ENCODE measurements at regions not wholly inside any gene's neighbourhood (a gene's known extent, or its start where the extent isn't known, plus 50 kb on each side); places are given as distances from the start of the nearest gene placed in this dataset.
"Not testable (repeated sequence)": the region's sequence is repeated elsewhere in the genome, so short reads cannot be mapped to it uniquely, and the experiment has no call there.

GRCh38 chr7:55705728-55706450 lies 133.6 kb upstream of the VOPP1 start:
- not testable (repeated sequence) for DNase-seq

GRCh38 chr7:55702831-55703230 lies 130.5 kb upstream of the VOPP1 start:
- not testable (repeated sequence) for DNase-seq

- not testable (repeated sequence) for DNase-seq
These were observed 127.1 kb upstream of the VOPP1 start for GRCh38 chr7:55699450-55699842.

- not testable (repeated sequence) for DNase-seq
These were observed 126.5 kb upstream of the VOPP1 start for GRCh38 chr7:55698607-55699449.

DNA sequence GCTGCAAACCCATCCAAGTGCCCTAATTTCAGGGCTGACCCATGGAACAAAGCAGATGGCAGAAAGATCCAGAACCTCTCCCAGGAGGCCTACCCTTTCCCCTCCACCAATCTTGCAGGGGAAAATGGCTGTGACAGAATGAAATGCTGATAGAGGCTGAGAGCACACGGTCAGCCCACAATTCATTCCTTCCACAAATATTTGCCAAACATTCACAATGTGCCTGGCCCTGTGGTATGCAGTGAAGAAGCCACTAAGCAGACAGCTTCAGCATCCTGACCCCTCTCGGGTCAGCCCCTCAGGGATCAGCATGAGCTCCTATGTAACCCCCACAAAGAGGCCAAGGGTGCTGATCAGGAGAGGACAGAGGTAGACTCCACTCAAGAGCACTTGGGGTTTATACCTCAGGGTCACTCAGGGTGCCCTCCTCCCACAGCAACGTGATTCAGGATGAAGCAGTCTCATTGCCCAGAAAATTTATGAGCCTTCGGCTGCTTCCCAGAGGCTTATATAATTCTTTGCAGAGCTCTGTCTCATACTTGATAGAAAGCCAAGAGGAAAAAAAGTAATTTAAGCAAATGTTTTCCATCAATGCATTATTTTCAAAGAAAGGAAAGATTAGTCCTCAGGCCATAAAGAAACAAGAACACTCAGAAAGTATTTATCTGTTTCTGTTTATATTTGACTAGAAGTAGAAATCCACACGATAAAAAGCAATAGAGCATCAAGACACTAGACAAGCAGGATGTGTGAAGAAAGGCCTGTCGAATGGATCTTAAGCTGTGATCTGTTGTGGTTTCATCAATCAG lies 123.8 kb upstream of the VOPP1 start:
- not testable (repeated sequence) for DNase-seq

- not testable (repeated sequence) for DNase-seq
These were observed 122.2 kb upstream of the VOPP1 start for GRCh38 chr7:55694484-55694883.

DNA sequence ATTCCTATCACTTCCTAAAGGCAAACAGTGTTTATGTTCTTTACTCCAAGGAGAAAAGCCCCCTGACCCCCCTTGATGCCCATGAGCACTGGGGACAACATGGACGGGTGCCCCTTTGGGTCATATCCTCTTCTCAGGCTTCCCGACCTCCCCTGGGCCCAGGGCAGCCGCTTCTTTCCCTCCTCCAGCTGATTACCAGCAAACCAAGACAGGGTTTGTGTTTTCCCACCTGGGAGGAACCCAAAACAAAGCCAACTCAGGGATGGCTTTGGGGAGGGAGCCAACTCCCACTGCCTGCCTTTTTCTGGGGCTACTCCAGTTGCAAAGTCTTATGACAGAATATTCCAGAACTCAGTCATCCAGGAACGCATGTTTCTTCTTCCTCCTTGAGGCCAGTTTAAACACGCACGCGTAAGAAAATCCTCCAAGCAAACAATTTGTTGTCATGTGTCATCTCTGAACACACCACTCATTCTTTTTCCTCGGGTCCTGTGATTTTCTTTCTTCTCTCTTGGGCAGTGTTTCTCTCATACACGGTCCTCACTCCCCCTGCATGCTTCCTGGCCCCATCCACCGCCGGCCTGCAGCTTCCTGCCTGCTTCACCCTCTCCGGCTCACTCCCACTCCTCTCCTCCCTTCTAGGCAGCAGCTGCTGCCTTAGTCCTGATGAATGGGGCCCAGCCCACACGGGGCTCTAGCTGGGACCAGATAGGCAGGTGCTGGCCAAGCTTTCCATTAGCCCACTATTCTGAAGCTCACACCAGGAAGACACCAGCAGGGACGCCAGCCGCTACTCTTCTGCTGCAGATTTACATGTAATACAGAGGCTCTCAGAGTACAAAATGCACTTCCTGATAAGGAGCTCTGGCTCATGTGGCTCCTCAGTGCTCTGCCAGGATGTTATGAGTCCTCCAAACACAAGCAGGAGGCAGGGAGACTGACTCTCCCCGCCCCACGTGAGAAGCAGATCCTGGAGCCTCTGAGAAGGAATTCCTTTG lies 116.7 kb upstream of the VOPP1 start:
- DNase-seq = not testable (repeated sequence)

- not testable (repeated sequence) for DNase-seq
These were observed 116.0 kb upstream of the VOPP1 start for GRCh38 chr7:55688261-55688660.

- not testable (repeated sequence) for DNase-seq
These were observed 115.0 kb upstream of the VOPP1 start for GRCh38 chr7:55687252-55687651.

GRCh38 chr7:55686771-55687170 lies 114.5 kb upstream of the VOPP1 start:
- DNase-seq = not testable (repeated sequence)

DNA sequence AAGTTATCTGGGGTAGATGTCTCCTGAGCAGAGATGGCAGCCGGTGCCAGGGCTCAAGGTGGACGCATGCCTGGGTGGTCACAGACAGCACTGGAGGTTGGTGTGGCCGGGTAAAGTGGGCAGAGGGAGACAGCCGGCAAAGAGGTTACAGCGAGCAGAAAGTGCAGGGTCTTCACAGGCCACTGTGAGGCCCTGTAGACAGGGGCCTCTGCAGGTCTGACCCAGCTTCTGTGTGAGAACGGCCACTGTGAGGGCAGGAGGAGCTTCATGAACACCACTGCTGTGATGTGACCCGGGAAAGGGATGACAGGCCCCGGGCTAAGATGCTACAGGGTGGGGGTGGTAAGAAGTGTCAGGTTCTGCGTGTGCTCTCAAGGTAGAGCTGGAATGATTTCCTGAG lies 111.2 kb upstream of the VOPP1 start:
- DNase-seq = not testable (repeated sequence)

DNA sequence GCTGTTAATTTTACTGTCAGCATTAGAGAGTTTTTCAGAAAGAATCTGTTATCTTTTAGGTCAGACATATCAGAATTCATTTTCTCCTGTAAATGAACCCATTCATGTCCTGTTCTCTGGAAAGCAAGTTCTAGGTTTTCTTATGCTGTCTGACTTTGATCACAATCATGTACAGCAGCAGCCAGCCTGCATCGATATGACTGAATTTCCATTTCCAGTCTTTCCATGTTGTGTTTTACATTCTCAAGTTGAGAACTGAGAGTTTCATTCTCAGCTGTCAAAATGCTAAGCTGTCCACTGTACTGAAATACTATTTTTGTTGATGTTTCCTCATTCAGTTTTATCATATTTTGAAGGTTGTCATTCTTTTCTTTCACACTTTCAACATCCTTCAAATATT lies 103.3 kb upstream of the VOPP1 start:
- DNase-seq = not testable (repeated sequence)

GRCh38 chr7:55673525-55673924 lies 101.2 kb upstream of the VOPP1 start:
- not testable (repeated sequence) for DNase-seq

DNA sequence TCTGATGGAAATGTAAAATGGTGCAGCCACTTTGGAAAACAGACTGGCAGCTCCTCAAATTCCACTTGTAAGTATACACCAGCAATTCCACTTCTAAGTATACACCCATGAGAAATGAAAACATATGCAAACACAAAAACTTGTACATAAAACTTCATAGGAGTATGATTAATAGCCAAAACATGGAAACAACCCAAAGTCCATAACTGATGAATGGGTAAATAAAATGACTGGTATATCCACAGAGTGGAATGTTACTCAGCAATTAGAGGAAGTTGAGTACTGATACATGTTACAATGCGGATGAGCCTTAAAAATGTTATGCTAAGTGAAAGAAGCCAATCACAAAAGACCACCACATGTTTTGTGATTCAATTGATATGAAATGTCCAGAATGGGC lies 99.8 kb upstream of the VOPP1 start:
- not testable (repeated sequence) for DNase-seq

GRCh38 chr7:55657654-55658053 lies 85.4 kb upstream of the VOPP1 start:
- TF ChIP-seq GATA1 (IDR thresholded peaks at IDR 0.05; ENCODE audit: low read depth, low read length) = no peak
- no peak for TF ChIP-seq POLR2A (IDR thresholded peaks at IDR 0.05; ENCODE audit: low read length)

More at GRCh38 chr7:55657654-55658053, 85.4 kb upstream of the VOPP1 start:
- DNase-seq = no peak

All from erythroblast (primary cell).